SK-N-SH treated with all-trans-retinoic acid at 6 μM for 48 hours (cell line): ENCODE measurements at regions not wholly inside any gene's neighbourhood (a gene's known extent, or its start where the extent isn't known, plus 50 kb on each side); places are given as distances from the start of the nearest gene placed in this dataset.

Source experiments
- CREB5 ChIP-seq: fragments of 250-450 bp; sonication (Bioruptor Pico); IDR thresholded peaks from 2 replicates; pipeline ENCODE4 v1.5.1; 2020; ENCODE audit warnings: low read depth, mild to moderate bottlenecking, moderate library complexity
- CSDC2 ChIP-seq: fragments of 250-450 bp; sonication (Bioruptor Pico); IDR thresholded peaks from 2 replicates; pipeline ENCODE4 v1.5.0; 2020; ENCODE audit warnings: mild to moderate bottlenecking, moderate library complexity
- PPARA ChIP-seq: fragments of 250-450 bp; sonication (Bioruptor Pico); IDR thresholded peaks from 2 replicates; pipeline ENCODE4 v1.5.0; 2020; ENCODE audit warnings: mild to moderate bottlenecking, borderline replicate concordance
- ZNF565 ChIP-seq: fragments of 450-650 bp; formaldehyde crosslinking; conservative IDR thresholded peaks from 2 replicates; pipeline ENCODE4 v1.5.0; 2020; ENCODE audit warnings: low read depth, mild to moderate bottlenecking, moderate library complexity
- TF ChIP-seq, protein P1 (sequence below): fragments of 250-450 bp; sonication (Bioruptor Pico); IDR thresholded peaks from 2 replicates; pipeline ENCODE4 v1.8.0; 2020; ENCODE audit warnings: mild to moderate bottlenecking, moderate library complexity, borderline replicate concordance

- no peak for TF ChIP-seq CSDC2 (CRISPR knock-in tag)
- no peak for TF ChIP-seq PPARA
- TF ChIP-seq, protein P1, sequence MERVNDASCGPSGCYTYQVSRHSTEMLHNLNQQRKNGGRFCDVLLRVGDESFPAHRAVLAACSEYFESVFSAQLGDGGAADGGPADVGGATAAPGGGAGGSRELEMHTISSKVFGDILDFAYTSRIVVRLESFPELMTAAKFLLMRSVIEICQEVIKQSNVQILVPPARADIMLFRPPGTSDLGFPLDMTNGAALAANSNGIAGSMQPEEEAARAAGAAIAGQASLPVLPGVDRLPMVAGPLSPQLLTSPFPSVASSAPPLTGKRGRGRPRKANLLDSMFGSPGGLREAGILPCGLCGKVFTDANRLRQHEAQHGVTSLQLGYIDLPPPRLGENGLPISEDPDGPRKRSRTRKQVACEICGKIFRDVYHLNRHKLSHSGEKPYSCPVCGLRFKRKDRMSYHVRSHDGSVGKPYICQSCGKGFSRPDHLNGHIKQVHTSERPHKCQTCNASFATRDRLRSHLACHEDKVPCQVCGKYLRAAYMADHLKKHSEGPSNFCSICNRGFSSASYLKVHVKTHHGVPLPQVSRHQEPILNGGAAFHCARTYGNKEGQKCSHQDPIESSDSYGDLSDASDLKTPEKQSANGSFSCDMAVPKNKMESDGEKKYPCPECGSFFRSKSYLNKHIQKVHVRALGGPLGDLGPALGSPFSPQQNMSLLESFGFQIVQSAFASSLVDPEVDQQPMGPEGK (CRISPR knock-in tag), result no peak
- no peak for TF ChIP-seq ZNF565 (CRISPR knock-in tag)
- TF ChIP-seq CREB5, result no peak
Observed at GRCh38 chr5:57002959-57003485, 51.1 kb upstream of the MIER3 start.
